ENCODE measurements at regions not wholly inside any gene's neighbourhood (a gene's known extent, or its start where the extent isn't known, plus 50 kb on each side); places are given as distances from the start of the nearest gene placed in this dataset.

- no peak for DNase-seq (ENCODE audit: low read depth)
- no peak overlapping the region for H3K4me3 ChIP-seq (ENCODE audit: control insufficient read depth, low read depth, low read length)
- no peak for TF ChIP-seq CTCF (IDR thresholded peaks at IDR 0.05; ENCODE audit: control insufficient read depth, insufficient read depth, low read depth, low read length, missing control alignments)
Observed at GRCh38 chr7:85447004-85447403, 260.1 kb upstream of the SEMA3D start.

GRCh38 chr7:85426487-85426960 lies 239.7 kb upstream of the SEMA3D start:
- no peak overlapping the region for H3K4me3 ChIP-seq (ENCODE audit: control insufficient read depth, low read depth, low read length)
- no peak for TF ChIP-seq CTCF (IDR thresholded peaks at IDR 0.05; ENCODE audit: control insufficient read depth, insufficient read depth, low read depth, low read length, missing control alignments)
- no peak for DNase-seq (ENCODE audit: low read depth)

- H3K4me3 ChIP-seq (ENCODE audit: control insufficient read depth, low read depth, low read length) = no peak overlapping the region
- no peak for DNase-seq (ENCODE audit: low read depth)
- no peak for TF ChIP-seq CTCF (IDR thresholded peaks at IDR 0.05; ENCODE audit: control insufficient read depth, insufficient read depth, low read depth, low read length, missing control alignments)
Observed at GRCh38 chr7:85424298-85424697, 237.4 kb upstream of the SEMA3D start.

- no peak for DNase-seq (ENCODE audit: low read depth)
- TF ChIP-seq CTCF (IDR thresholded peaks at IDR 0.05; ENCODE audit: control insufficient read depth, insufficient read depth, low read depth, low read length, missing control alignments) = no peak
- no peak overlapping the region for H3K4me3 ChIP-seq (ENCODE audit: control insufficient read depth, low read depth, low read length)
Observed at GRCh38 chr7:85423209-85423895, 236.5 kb upstream of the SEMA3D start.

GRCh38 chr7:85415743-85416142 lies 228.9 kb upstream of the SEMA3D start:
- DNase-seq (ENCODE audit: low read depth) = no peak
- H3K4me3 ChIP-seq (ENCODE audit: control insufficient read depth, low read depth, low read length) = no peak overlapping the region
- no peak for TF ChIP-seq CTCF (IDR thresholded peaks at IDR 0.05; ENCODE audit: control insufficient read depth, insufficient read depth, low read depth, low read length, missing control alignments)

GRCh38 chr7:85413718-85414117 lies 226.9 kb upstream of the SEMA3D start:
- DNase-seq (ENCODE audit: low read depth) = no peak
- TF ChIP-seq CTCF (IDR thresholded peaks at IDR 0.05; ENCODE audit: control insufficient read depth, insufficient read depth, low read depth, low read length, missing control alignments) = no peak
- no peak overlapping the region for H3K4me3 ChIP-seq (ENCODE audit: control insufficient read depth, low read depth, low read length)
